H1 (cell line): ENCODE measurements at regions not wholly inside any gene's neighbourhood (a gene's known extent, or its start where the extent isn't known, plus 50 kb on each side); places are given as distances from the start of the nearest gene placed in this dataset.

ENCODE experiments used
- CTCF ChIA-PET: fragments of 300-600 bp; sonication (Branson Sonifier 250); formaldehyde crosslinking; loops from one replicate; lab custom pipeline; 2021; ENCODE audit not compliant: partially characterized antibody; lab: Charles Lee
- POLR2A ChIA-PET: fragments of 300-600 bp; sonication (Branson Sonifier 250); formaldehyde crosslinking; loops from one replicate; lab custom pipeline; 2021; ENCODE audit warnings: inconsistent platforms; ENCODE audit not compliant: partially characterized antibody; lab: Charles Lee
- DNase-seq, 2 experiments: peaks; one replicate each; pipeline versions ENCODE4 v3.0.0 to v3.0.0-alpha.2; 2010 to 2022; ENCODE audit warnings: low spot score in 2 of 2, low read depth in 1 of 2, mixed read lengths in 1 of 2
- FAIRE-seq: peaks from 2 replicates; lab custom pipeline; 2011; peaks lifted over from hg19 to GRCh38; lab: Jason Lieb, UNC
- H2AFZ ChIP-seq: 2 replicates; pipeline ENCODE4 v1.8.1; 2012; ENCODE audit warnings: low read length, inconsistent platforms
- H2AK5ac ChIP-seq: 2 replicates; pipeline ENCODE4 v1.6.1; 2013; ENCODE audit warnings: low read depth, low read length
- H2BK120ac ChIP-seq: replicated peaks from 2 replicates; pipeline ENCODE3; 2013; ENCODE audit warnings: low read depth, low read length, inconsistent platforms
- H2BK12ac ChIP-seq: 2 replicates; pipeline ENCODE4 v1.6.1; 2013; ENCODE audit warnings: low read depth, low read length
- H2BK15ac ChIP-seq: 2 replicates; pipeline ENCODE4 v1.6.1; 2013; ENCODE audit warnings: low read length
- H2BK20ac ChIP-seq: 2 replicates; pipeline ENCODE4 v1.6.1; 2013; ENCODE audit warnings: low read length
- H2BK5ac ChIP-seq: 2 replicates; pipeline ENCODE4 v1.6.1; 2013; ENCODE audit warnings: low read depth, low read length
- H3K14ac ChIP-seq: 2 replicates; pipeline ENCODE4 v1.6.1; 2013; ENCODE audit warnings: inconsistent platforms; ENCODE audit not compliant: insufficient read length
- H3K18ac ChIP-seq: 2 replicates; pipeline ENCODE4 v1.6.1; 2013; ENCODE audit warnings: low read length; ENCODE audit errors: extremely low read depth
- H3K23ac ChIP-seq: 2 replicates; pipeline ENCODE4 v1.6.1; 2013; ENCODE audit warnings: inconsistent platforms; ENCODE audit not compliant: insufficient read length
- H3K23me2 ChIP-seq: 2 replicates; pipeline ENCODE4 v1.6.1; 2013; ENCODE audit warnings: low read depth, low read length
- H3K27ac ChIP-seq: 2 replicates; pipeline ENCODE4 v1.6.1; 2011; ENCODE audit warnings: low read depth, low read length, inconsistent platforms
- H3K27me3 ChIP-seq, 4 experiments: replicated peaks in 1 of 4; 1 replicate in 1 of 4; 2 replicates in 3 of 4; pipeline versions ENCODE4 v1.6.1 to v1.8.1; 2011 to 2013; ENCODE audit warnings: low read length in 3 of 4, mild to moderate bottlenecking in 3 of 4, inconsistent platforms in 2 of 4, mixed read lengths in 2 of 4, moderate library complexity in 1 of 4; ENCODE audit not compliant: control insufficient read depth in 3 of 4, insufficient read depth in 3 of 4; ENCODE audit errors: extremely low read depth in 1 of 4
- H3K36me3 ChIP-seq, 4 experiments: 2 replicates each; pipeline versions ENCODE4 v1.6.1 to v1.8.1; 2011 to 2013; ENCODE audit warnings: mild to moderate bottlenecking in 4 of 4, low read length in 3 of 4, moderate library complexity in 2 of 4, control low read depth in 1 of 4, inconsistent platforms in 1 of 4; ENCODE audit not compliant: insufficient read depth in 4 of 4, control insufficient read depth in 2 of 4
- H3K4ac ChIP-seq: replicated peaks from 2 replicates; pipeline ENCODE3; 2013; ENCODE audit warnings: low read length, low read depth, mixed read lengths, inconsistent platforms; ENCODE audit not compliant: insufficient read length
- H3K4me1 ChIP-seq, 4 experiments: replicated peaks in 1 of 4; 1 replicate in 1 of 4; 2 replicates in 3 of 4; pipeline versions ENCODE4 v1.6.1 to v1.8.1; 2011 to 2013; ENCODE audit warnings: low read length in 3 of 4, inconsistent platforms in 2 of 4, mixed read lengths in 1 of 4; ENCODE audit not compliant: insufficient read depth in 4 of 4, control insufficient read depth in 3 of 4
- H3K4me2 ChIP-seq, 2 experiments: 2 replicates each; pipeline versions ENCODE4 v1.6.1 to v1.8.1; 2011 to 2013; ENCODE audit warnings: low read depth in 2 of 2, low read length in 2 of 2, control low read depth in 1 of 2, inconsistent platforms in 1 of 2, mild to moderate bottlenecking in 1 of 2; ENCODE audit not compliant: insufficient read depth in 1 of 2
- H3K4me3 ChIP-seq, 4 experiments: fragments of 200-600, 300-600 bp in 1 of 4; sonication (generic), shearing (Covaris generic), sonication (Bioruptor Twin) in 1 of 4; 2 replicates each; pipeline versions ENCODE4 v1.5.1 to v1.8.1; 2011 to 2016; ENCODE audit warnings: low read length in 4 of 4, low read depth in 3 of 4, control low read depth in 2 of 4, inconsistent platforms in 2 of 4, mild to moderate bottlenecking in 2 of 4, mixed read lengths in 1 of 4, moderate library complexity in 1 of 4; ENCODE audit not compliant: insufficient read depth in 2 of 4; ENCODE audit errors: extremely low read depth in 1 of 4
- H3K56ac ChIP-seq: replicated peaks from 2 replicates; pipeline ENCODE3; 2013; ENCODE audit warnings: low read depth, mild to moderate bottlenecking, mixed read lengths, low read length, inconsistent platforms; ENCODE audit not compliant: insufficient read length
- H3K79me1 ChIP-seq: 2 replicates; pipeline ENCODE4 v1.6.1; 2013; ENCODE audit warnings: low read depth, low read length, control low read depth
- H3K79me2 ChIP-seq, 2 experiments: 2 replicates each; pipeline versions ENCODE4 v1.6.1 to v1.8.1; 2012 to 2013; ENCODE audit warnings: low read length in 2 of 2, mild to moderate bottlenecking in 2 of 2, inconsistent platforms in 1 of 2; ENCODE audit not compliant: insufficient read depth in 2 of 2, control insufficient read depth in 1 of 2
- H3K9ac ChIP-seq, 4 experiments: replicated peaks in 1 of 4; 1 replicate in 1 of 4; 2 replicates in 3 of 4; pipeline versions ENCODE4 v1.6.1 to v1.8.1; 2011 to 2013; ENCODE audit warnings: low read depth in 3 of 4, low read length in 3 of 4, control low read depth in 2 of 4, mild to moderate bottlenecking in 2 of 4, moderate library complexity in 2 of 4, inconsistent platforms in 1 of 4; ENCODE audit errors: extremely low read depth in 1 of 4
- H3K9me3 ChIP-seq, 2 experiments: 2 replicates each; pipeline versions ENCODE4 v1.6.1 to v1.8.1; 2012 to 2013; ENCODE audit warnings: mild to moderate bottlenecking in 2 of 2, moderate library complexity in 2 of 2, control low read depth in 1 of 2, inconsistent platforms in 1 of 2, low read depth in 1 of 2, low read length in 1 of 2, mixed read lengths in 1 of 2; ENCODE audit not compliant: insufficient read depth in 2 of 2
- H4K20me1 ChIP-seq, 2 experiments: replicated peaks in 1 of 2; 2 replicates each; pipeline versions ENCODE3 to v1.8.1; 2011 to 2013; ENCODE audit warnings: inconsistent platforms in 2 of 2, low read length in 2 of 2, mild to moderate bottlenecking in 1 of 2; ENCODE audit not compliant: insufficient read depth in 2 of 2, control insufficient read depth in 1 of 2
- H4K5ac ChIP-seq: 2 replicates; pipeline ENCODE4 v1.6.1; 2013; ENCODE audit warnings: low read length, low read depth, mixed read lengths, inconsistent platforms; ENCODE audit not compliant: insufficient read length
- H4K8ac ChIP-seq: 2 replicates; pipeline ENCODE4 v1.8.0; 2013; ENCODE audit warnings: mild to moderate bottlenecking, moderate library complexity, low read length, inconsistent platforms; ENCODE audit not compliant: insufficient read depth; ENCODE audit errors: extremely low read depth
- H4K91ac ChIP-seq: replicated peaks from 2 replicates; pipeline ENCODE3; 2013; ENCODE audit warnings: low read length, mixed read lengths, inconsistent platforms; ENCODE audit not compliant: insufficient read length
- BCL11A ChIP-seq, 2 experiments: IDR thresholded peaks; one replicate each; pipeline ENCODE4 v1.6.1; 2011; ENCODE audit warnings: low read depth in 2 of 2, low read length in 2 of 2, mild to moderate bottlenecking in 2 of 2
- CBX5 ChIP-seq: fragments of 300-800, 300-1000 bp; sonication (generic); IDR thresholded peaks from 2 replicates; pipeline ENCODE4 v1.7.1; 2016; ENCODE audit warnings: antibody characterized with exemption, low read length, low read depth
- CHD1 ChIP-seq: IDR thresholded peaks from 2 replicates; pipeline ENCODE4 v1.6.1; 2012; ENCODE audit warnings: low read depth, low read length, improper control_type of control experiment
- CREB1 ChIP-seq: IDR thresholded peaks from 2 replicates; pipeline ENCODE4 v1.6.1; 2012; ENCODE audit warnings: inconsistent platforms
- FOSL1 ChIP-seq: IDR thresholded peaks from 2 replicates; pipeline ENCODE4 v1.6.1; 2011; ENCODE audit warnings: mild to moderate bottlenecking, low read depth, low read length, moderate library complexity; ENCODE audit not compliant: insufficient read depth
- GABPA ChIP-seq: IDR thresholded peaks from 2 replicates; pipeline ENCODE4 v1.6.1; 2011; ENCODE audit warnings: mild to moderate bottlenecking, low read length, moderate library complexity, borderline replicate concordance; ENCODE audit not compliant: insufficient read depth
- KDM5A ChIP-seq: fragments of 200-600 bp; IDR thresholded peaks from 2 replicates; pipeline ENCODE4 v1.7.1; 2012; ENCODE audit warnings: mild to moderate bottlenecking, low read length, inconsistent platforms, mixed read lengths
- MAFK ChIP-seq: IDR thresholded peaks from 2 replicates; pipeline ENCODE4 v1.6.1; 2012; ENCODE audit warnings: low read depth, mild to moderate bottlenecking, improper control_type of control experiment, low read length
- PHF8 ChIP-seq: fragments of 200-600 bp; sonication (generic); conservative IDR thresholded peaks from 2 replicates; pipeline ENCODE4 v1.7.1; 2012; ENCODE audit warnings: low read depth, mild to moderate bottlenecking, inconsistent platforms, low read length, moderate library complexity
- POU5F1 ChIP-seq: IDR thresholded peaks from 2 replicates; pipeline ENCODE4 v1.6.1; 2011; ENCODE audit warnings: low read depth, mild to moderate bottlenecking, low read length, moderate library complexity
- RXRA ChIP-seq: IDR thresholded peaks from 2 replicates; pipeline ENCODE4 v1.6.1; 2011; ENCODE audit warnings: low read depth, mild to moderate bottlenecking, low read length, moderate library complexity; ENCODE audit not compliant: insufficient read depth
- SP2 ChIP-seq: IDR thresholded peaks from 2 replicates; pipeline ENCODE4 v1.6.1; 2012; ENCODE audit warnings: mild to moderate bottlenecking, low read length, inconsistent platforms
- TAF1 ChIP-seq: IDR thresholded peaks from 2 replicates; pipeline ENCODE4 v1.6.1; 2011; ENCODE audit warnings: mild to moderate bottlenecking, low read depth, low read length
- TBP ChIP-seq: IDR thresholded peaks from 2 replicates; pipeline ENCODE4 v1.6.1; 2011; ENCODE audit warnings: low read depth, low read length, improper control_type of control experiment
- TCF12 ChIP-seq: IDR thresholded peaks from 2 replicates; pipeline ENCODE4 v1.6.1; 2011; ENCODE audit warnings: low read depth, mild to moderate bottlenecking, low read length
- WGBS, 2 experiments: shearing (Covaris generic) in 1 of 2; methylation state at CpG; one replicate each; pipeline versions ENCODE4 v1.1.6 to v1.1.7; 2013 to 2015; ENCODE audit warnings: low lambda C conversion rate in 2 of 2, mixed read lengths in 2 of 2, inconsistent platforms in 1 of 2, low coverage in 1 of 2, missing lambda C conversion rate in 1 of 2; ENCODE audit not compliant: insufficient replicate concordance in 2 of 2, insufficient coverage in 1 of 2, insufficient read length in 1 of 2; ENCODE audit errors: extremely low coverage in 1 of 2, missing lambda C conversion rate in 1 of 2; 5-methylcytosine and 5-hydroxymethylcytosine counted together
- TF ChIP-seq, protein P1 (sequence below): IDR thresholded peaks from 2 replicates; pipeline ENCODE4 v1.6.1; 2011; ENCODE audit warnings: low read length, improper control_type of control experiment

DNA sequence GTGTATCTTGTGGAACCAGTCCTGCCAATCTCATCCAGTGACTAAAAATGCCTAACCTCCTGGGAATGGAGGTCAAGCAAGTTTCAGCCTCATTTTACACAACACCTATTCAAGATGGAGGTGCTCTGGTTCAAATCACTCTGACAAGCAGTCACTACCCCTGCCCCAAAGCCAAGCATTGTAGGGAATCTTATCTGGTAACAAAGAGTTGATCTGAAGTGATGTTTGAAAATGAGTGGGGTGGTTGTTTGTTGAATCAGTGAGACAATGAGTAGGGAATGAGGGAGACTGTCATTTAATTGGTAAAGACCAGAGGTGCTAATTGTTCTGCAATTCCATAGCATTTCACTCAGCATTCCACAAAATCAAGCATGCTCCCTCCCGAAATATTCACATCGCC is 132.0 kb downstream of the RND3 start:
- no peak overlapping the region for H3K4me2 ChIP-seq
- H2BK12ac ChIP-seq, result no peak overlapping the region
- H3K4me3 ChIP-seq, result no peak overlapping the region
- no peak overlapping the region for H2BK120ac ChIP-seq
- no peaks in the 10 kb centered on the region for H3K23me2 ChIP-seq
- no peaks in the 10 kb centered on the region for H3K36me3 ChIP-seq
- no peaks in the 10 kb centered on the region for H3K79me2 ChIP-seq
- H3K14ac ChIP-seq, result no peak overlapping the region
- CTCF ChIA-PET, result no interaction called here
- H2BK15ac ChIP-seq, result no peak overlapping the region
- no peak overlapping the region for H3K56ac ChIP-seq
- POLR2A ChIA-PET, result no interaction called here
- H3K9ac ChIP-seq, result no peak overlapping the region
- H4K8ac ChIP-seq, result no peak overlapping the region
- no peak overlapping the region for H3K18ac ChIP-seq
- no peak overlapping the region for H2AK5ac ChIP-seq
- no peak for DNase-seq
- H2BK5ac ChIP-seq, result no peak overlapping the region
- WGBS, 2 experiments, result 82% methylated on average over 2 of the region's 2 CpGs; no CpG with 5 or more reads in 1 of the 2 experiments
- H3K4ac ChIP-seq, result no peak overlapping the region
- H4K5ac ChIP-seq, result no peak overlapping the region
- H4K20me1 ChIP-seq, result no peaks in the 10 kb centered on the region
- H3K27ac ChIP-seq, result no peak overlapping the region
- no peaks in the 10 kb centered on the region for H3K27me3 ChIP-seq
- no peak overlapping the region for H3K23ac ChIP-seq
- H4K91ac ChIP-seq, result no peak overlapping the region
- peak overlapping the region; percentile 34 for H2AFZ ChIP-seq
- no peaks in the 10 kb centered on the region for H3K79me1 ChIP-seq
- H2BK20ac ChIP-seq, result no peak overlapping the region
- H3K4me1 ChIP-seq, result peaks cover 0 to 5% (median 0%) of the 10 kb centered on the region in 4 experiments; a peak in 1 of 7 replicates
- no peak for FAIRE-seq
- no peaks in the 10 kb centered on the region for H3K9me3 ChIP-seq
- no peak for TF ChIP-seq CBX5
- no peak for TF ChIP-seq TBP
- TF ChIP-seq TCF12, result no peak
- TF ChIP-seq PHF8, result no peak
- TF ChIP-seq POU5F1, result no peak
- no peak for TF ChIP-seq KDM5A
- TF ChIP-seq CHD1, result no peak
- no peak for TF ChIP-seq SP2
- TF ChIP-seq, protein P1, sequence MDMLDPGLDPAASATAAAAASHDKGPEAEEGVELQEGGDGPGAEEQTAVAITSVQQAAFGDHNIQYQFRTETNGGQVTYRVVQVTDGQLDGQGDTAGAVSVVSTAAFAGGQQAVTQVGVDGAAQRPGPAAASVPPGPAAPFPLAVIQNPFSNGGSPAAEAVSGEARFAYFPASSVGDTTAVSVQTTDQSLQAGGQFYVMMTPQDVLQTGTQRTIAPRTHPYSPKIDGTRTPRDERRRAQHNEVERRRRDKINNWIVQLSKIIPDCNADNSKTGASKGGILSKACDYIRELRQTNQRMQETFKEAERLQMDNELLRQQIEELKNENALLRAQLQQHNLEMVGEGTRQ, result no peak
- TF ChIP-seq GABPA, result no peak
- TF ChIP-seq BCL11A (IDR thresholded peaks at IDR 0.05; ENCODE audit: low read depth in 2 of 2, low read length in 2 of 2), result no peak
- TF ChIP-seq MAFK, result no peak
- no peak for TF ChIP-seq RXRA
- no peak for TF ChIP-seq TAF1
- TF ChIP-seq FOSL1, result no peak
- TF ChIP-seq CREB1, result no peak
